ENCODE measurements at regions not wholly inside any gene's neighbourhood (a gene's known extent, or its start where the extent isn't known, plus 50 kb on each side); places are given as distances from the start of the nearest gene placed in this dataset.

- Histone ChIP-seq H3K9me1 (ENCODE audit: insufficient read depth, low read length) (no peaks in the 10 kb centered on the region), H3K18ac (ENCODE audit: low read depth, low read length) (no peak overlapping the region), H3K56ac (ENCODE audit: extremely low read depth, insufficient read depth, low read length) (no peak overlapping the region), H3K23ac (ENCODE audit: low read depth, low read length) (no peak overlapping the region), H3K14ac (replicated peaks; ENCODE audit: low read depth, low read length) (no peak overlapping the region), H3K36me3 (ENCODE audit: control insufficient read depth, insufficient read depth, low read length) (no peaks in the 10 kb centered on the region), H2BK15ac (ENCODE audit: low read depth, low read length) (no peak overlapping the region), H2BK120ac (ENCODE audit: low read depth, low read length) (no peak overlapping the region), H3K9ac (ENCODE audit: low read depth, low read length) (no peak overlapping the region), H3K4me3 (ENCODE audit: insufficient read depth, low read depth, low read length) (no peak overlapping the region), H3K9me3 (ENCODE audit: control insufficient read depth, insufficient read depth, low read length) (peaks cover 16% of the 10 kb centered on the region), H4K20me1 (ENCODE audit: insufficient read depth, low read length) (no peaks in the 10 kb centered on the region), H2AK5ac (ENCODE audit: low read depth, low read length) (no peak overlapping the region), H2BK5ac (ENCODE audit: low read depth, low read length, poor library complexity, severe bottlenecking) (no peak overlapping the region), H2AK9ac (replicated peaks; ENCODE audit: low read depth, low read length, poor library complexity) (no peak overlapping the region), H3K4ac (ENCODE audit: low read depth, low read length) (no peak overlapping the region), H2AFZ (replicated peaks; ENCODE audit: low read length, poor library complexity) (no peak overlapping the region), H3K4me1 (ENCODE audit: control insufficient read depth, insufficient read depth, low read length) (no peaks in the 10 kb centered on the region), H2BK20ac (ENCODE audit: low read depth, low read length) (no peak overlapping the region), H4K8ac (ENCODE audit: low read depth in 2 of 2, low read length in 2 of 2) (no peak overlapping the region), H3K27ac (ENCODE audit: insufficient read depth, low read length) (no peak overlapping the region), H3K79me1 (ENCODE audit: low read depth in 1 of 2, low read length in 2 of 2) (no peaks in the 10 kb centered on the region), H3K27me3 (ENCODE audit: control insufficient read depth, insufficient read depth, low read length) (no peaks in the 10 kb centered on the region), H3K4me2 (ENCODE audit: low read depth, low read length) (no peak overlapping the region), H4K91ac (ENCODE audit: insufficient read depth, low read depth, low read length) (no peak overlapping the region), H4K5ac (ENCODE audit: low read depth, low read length) (no peak overlapping the region)
- ATAC-seq (ENCODE audit: low read depth) (no peak), DNase-seq (no peak)
- dilution Hi-C loops (cut with HindIII; ENCODE audit: low sequenced_read_pairs, unreplicated experiment) (no loop called here), intact Hi-C loops (cut with micrococcal nuclease) (no loop called here), in situ Hi-C loops (cut with MboI; ENCODE audit: low sequenced_read_pairs) (no loop called here)
- no peak for TF ChIP-seq CEBPB (IDR thresholded peaks at IDR 0.05; ENCODE audit: low read depth, low read length)
- TF ChIP-seq MXI1 (IDR thresholded peaks at IDR 0.05; ENCODE audit: borderline replicate concordance, low read depth, low read length): no peak
- no peak for TF ChIP-seq CHD1 (IDR thresholded peaks at IDR 0.05; ENCODE audit: low read depth, low read length)
- no peak for TF ChIP-seq FOS (IDR thresholded peaks at IDR 0.05; ENCODE audit: low read depth, low read length)
- no peak for TF ChIP-seq BHLHE40 (IDR thresholded peaks at IDR 0.05; ENCODE audit: low read depth, low read length)
- TF ChIP-seq MAFK (IDR thresholded peaks at IDR 0.05; ENCODE audit: low read depth, low read length): no peak
- TF ChIP-seq POLR2A (IDR thresholded peaks at IDR 0.05; ENCODE audit: low read depth, low read length): no peak
- no peak for TF ChIP-seq RCOR1 (IDR thresholded peaks at IDR 0.05; ENCODE audit: insufficient replicate concordance, low read length)
- TF ChIP-seq NFE2L2 (IDR thresholded peaks at IDR 0.05; ENCODE audit: low read depth, low read length): no peak
- TF ChIP-seq RAD21 (IDR thresholded peaks at IDR 0.05; ENCODE audit: low read length): no peak
- no peak for TF ChIP-seq ELK1 (IDR thresholded peaks at IDR 0.05; ENCODE audit: borderline replicate concordance, low read depth, low read length)
- TF ChIP-seq CTCF (conservative IDR thresholded peaks at IDR 0.05; ENCODE audit: low read depth, low read length): no peak
- no peak for TF ChIP-seq RFX5 (IDR thresholded peaks at IDR 0.05; ENCODE audit: low read depth, low read length)
- CTCF ChIA-PET: no interaction called here
- 67% methylated on average over 4 of the region's 13 CpGs; no CpG with 5 or more reads in 1 of the 2 experiments for WGBS, 2 experiments (ENCODE audit: extremely low coverage in 2 of 2, insufficient read length in 1 of 2)
- BruUV-seq (replicated peaks): no TSS peak
- POLR2A ChIA-PET (ENCODE audit: unreplicated experiment): no interaction called here
Measured at GRCh38 chr9:135384226-135384625, 95.4 kb upstream of the PPP1R26 start.

All from IMR-90 (cell line).